Muscle layer of colon (tissue), 2 donors: ENCODE measurements at regions not wholly inside any gene's neighbourhood (a gene's known extent, or its start where the extent isn't known, plus 50 kb on each side); places are given as distances from the start of the nearest gene placed in this dataset.

Experiments
- H3K27ac ChIP-seq: one replicate; pipeline ENCODE4 v1.7.0; 2013; ENCODE audit warnings: low read depth, mild to moderate bottlenecking, low read length, moderate library complexity
- H3K27me3 ChIP-seq, 2 donors: one replicate each; pipeline ENCODE4 v1.7.0; 2013; ENCODE audit warnings: low read length in 2 of 2, mild to moderate bottlenecking in 2 of 2; ENCODE audit not compliant: insufficient read depth in 2 of 2, control insufficient read depth in 1 of 2
- H3K36me3 ChIP-seq: one replicate; pipeline ENCODE4 v1.7.0; 2013; ENCODE audit warnings: mild to moderate bottlenecking, low read length; ENCODE audit not compliant: insufficient read depth
- H3K4me1 ChIP-seq: one replicate; pipeline ENCODE4 v1.7.0; 2013; ENCODE audit warnings: mild to moderate bottlenecking, low read length; ENCODE audit not compliant: insufficient read depth
- H3K4me3 ChIP-seq, 2 donors: one replicate each; pipeline ENCODE4 v1.7.0; 2013; ENCODE audit warnings: low read length in 2 of 2, low read depth in 1 of 2, mild to moderate bottlenecking in 1 of 2, moderate library complexity in 1 of 2
- H3K9ac ChIP-seq: one replicate; pipeline ENCODE4 v1.7.0; 2013; ENCODE audit warnings: low read length
- H3K9me3 ChIP-seq: one replicate; pipeline ENCODE4 v1.7.0; 2013; ENCODE audit warnings: mild to moderate bottlenecking, low read length
- donor health status: abdominal sarcoma.
- donor health status: Adenocarcinoma of cecum.

DNA sequence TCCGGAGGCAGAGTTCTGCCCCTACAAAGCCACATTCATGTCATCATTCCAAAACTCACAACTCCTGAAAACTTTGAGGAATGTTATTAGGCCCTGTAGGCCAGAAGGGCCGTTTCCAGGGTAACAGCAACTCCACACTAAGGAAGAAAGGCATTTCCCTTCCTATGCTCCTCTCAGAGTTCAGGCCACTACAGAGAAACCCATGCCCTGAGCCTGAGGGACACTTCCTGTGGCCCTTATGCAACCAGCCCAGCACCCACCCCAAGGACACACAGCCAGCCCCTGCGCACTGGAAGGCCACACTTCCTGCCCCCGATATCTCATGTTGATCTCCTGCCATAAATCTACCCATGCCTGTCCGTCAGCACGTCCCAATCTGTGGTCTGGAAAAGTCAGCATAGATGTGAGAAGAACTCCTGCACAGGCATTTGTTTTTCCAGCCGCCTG, 289.3 kb downstream of the BCOR start:
- Histone ChIP-seq H3K9ac (no peak overlapping the region), H3K36me3 (no peaks in the 10 kb centered on the region), H3K27ac (no peak overlapping the region), H3K4me3 (no peak overlapping the region), H3K4me1 (no peaks in the 10 kb centered on the region), H3K9me3 (no peaks in the 10 kb centered on the region), H3K27me3 (peaks cover 0 to 6% of the 10 kb centered on the region in 2 donors)

DNA sequence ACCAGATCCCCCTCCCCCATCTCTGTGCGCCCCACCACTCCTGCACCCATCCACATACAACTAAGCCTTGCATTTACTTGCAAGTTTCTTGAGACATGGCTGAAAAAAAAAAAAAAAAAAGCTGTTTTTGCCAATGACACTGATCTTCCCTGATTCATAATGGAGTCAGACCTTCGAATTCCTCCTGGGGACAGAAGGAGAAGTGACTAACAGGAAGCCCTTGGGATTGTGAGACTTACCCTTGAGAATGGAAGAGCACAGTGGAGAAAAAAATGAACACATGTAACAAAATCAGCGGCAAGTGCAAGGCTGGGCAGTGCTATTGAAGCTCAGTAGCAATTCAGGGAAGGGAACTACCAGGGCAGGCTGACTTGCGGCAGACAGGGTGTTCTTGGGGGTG, 288.4 kb downstream of the BCOR start:
- no peak overlapping the region for H3K27ac ChIP-seq
- no peak overlapping the region for H3K9ac ChIP-seq
- H3K4me1 ChIP-seq, result no peaks in the 10 kb centered on the region
- H3K27me3 ChIP-seq, result no peaks in the 10 kb centered on the region
- H3K36me3 ChIP-seq, result no peaks in the 10 kb centered on the region
- H3K4me3 ChIP-seq, result no peak overlapping the region
- no peaks in the 10 kb centered on the region for H3K9me3 ChIP-seq

DNA sequence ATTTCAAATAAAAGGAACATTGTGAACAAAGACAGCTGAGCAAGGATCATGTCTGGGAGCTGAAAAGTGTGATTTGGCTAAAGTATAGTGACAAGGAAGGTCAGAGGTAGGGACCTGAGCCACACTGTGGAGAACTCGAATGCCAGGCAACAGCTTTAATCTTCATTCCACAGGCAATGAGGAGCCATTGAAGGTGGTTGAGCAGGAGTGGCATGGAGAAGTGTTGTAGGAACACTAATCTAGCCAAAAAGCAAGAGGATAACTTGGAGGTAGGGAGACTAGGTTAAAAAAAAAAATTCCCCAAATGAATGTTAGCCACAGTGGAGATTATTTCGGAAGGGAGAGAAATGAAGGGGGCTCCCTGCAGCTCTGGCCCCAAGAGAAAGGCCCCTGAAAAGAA, 286.9 kb downstream of the BCOR start:
- no peaks in the 10 kb centered on the region for H3K27me3 ChIP-seq
- H3K4me1 ChIP-seq, result no peaks in the 10 kb centered on the region
- H3K27ac ChIP-seq, result no peak overlapping the region
- no peak overlapping the region for H3K9ac ChIP-seq
- no peak overlapping the region for H3K4me3 ChIP-seq
- H3K36me3 ChIP-seq, result no peaks in the 10 kb centered on the region
- H3K9me3 ChIP-seq, result no peaks in the 10 kb centered on the region

GRCh38 chrX:39811376-39811775, 286.4 kb downstream of the BCOR start:
- no peak overlapping the region for H3K27ac ChIP-seq
- no peaks in the 10 kb centered on the region for H3K4me1 ChIP-seq
- H3K4me3 ChIP-seq, result no peak overlapping the region
- H3K9me3 ChIP-seq, result no peaks in the 10 kb centered on the region
- no peaks in the 10 kb centered on the region for H3K27me3 ChIP-seq
- no peaks in the 10 kb centered on the region for H3K36me3 ChIP-seq
- H3K9ac ChIP-seq, result no peak overlapping the region

- no peak overlapping the region for H3K27ac ChIP-seq
- H3K4me1 ChIP-seq, result no peaks in the 10 kb centered on the region
- H3K9me3 ChIP-seq, result no peaks in the 10 kb centered on the region
- H3K36me3 ChIP-seq, result no peaks in the 10 kb centered on the region
- H3K9ac ChIP-seq, result no peak overlapping the region
- H3K27me3 ChIP-seq, result peaks cover 0 to 7% of the 10 kb centered on the region in 2 donors
- H3K4me3 ChIP-seq, result no peak overlapping the region
Measured at GRCh38 chrX:39813631-39814277, 284.0 kb downstream of the BCOR start.

DNA sequence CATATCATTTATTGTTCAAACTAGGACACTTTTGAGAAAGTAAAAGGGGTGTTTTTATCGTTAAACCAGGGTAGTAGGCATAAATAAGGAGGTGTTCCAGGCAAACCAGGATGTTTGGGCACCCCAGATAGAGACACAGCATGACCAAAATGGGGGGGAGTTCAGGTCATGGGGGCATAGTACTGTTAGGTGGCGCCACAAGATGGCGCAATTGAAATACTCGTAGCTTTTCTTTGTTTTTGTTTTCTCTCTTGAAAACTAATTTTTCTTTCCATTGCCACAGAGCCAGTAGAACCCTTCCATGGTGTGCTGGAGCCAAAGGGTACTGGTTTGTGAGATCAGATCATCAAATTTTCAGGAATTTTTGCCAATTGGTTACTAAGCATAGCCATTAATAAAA, 283.4 kb downstream of the BCOR start:
- Histone ChIP-seq H3K27me3 (peaks cover 0 to 8% of the 10 kb centered on the region in 2 donors), H3K4me1 (no peaks in the 10 kb centered on the region), H3K9me3 (no peaks in the 10 kb centered on the region), H3K27ac (no peak overlapping the region), H3K36me3 (no peaks in the 10 kb centered on the region), H3K9ac (no peak overlapping the region), H3K4me3 (no peak overlapping the region)

DNA sequence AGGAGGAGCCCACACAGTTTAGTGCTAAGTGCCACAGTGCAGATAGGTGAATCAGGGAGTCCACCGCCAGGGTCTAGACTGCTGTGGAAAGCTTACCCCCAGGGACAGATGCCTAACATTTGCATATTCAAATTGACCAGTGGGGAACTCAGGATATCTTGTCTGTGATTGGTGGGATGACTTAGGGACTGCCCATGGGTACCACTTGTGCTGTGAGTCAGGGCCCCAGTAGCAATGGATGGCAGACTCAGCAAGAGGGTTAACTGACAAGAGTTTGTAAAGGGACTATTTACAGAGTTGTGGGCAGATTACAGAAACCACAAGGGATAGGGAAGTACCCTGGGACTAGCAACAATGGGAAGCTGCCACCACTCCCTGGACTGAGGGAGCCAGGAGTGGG, 282.1 kb downstream of the BCOR start:
- H3K4me1 ChIP-seq, result no peaks in the 10 kb centered on the region
- H3K4me3 ChIP-seq, result no peak overlapping the region
- H3K9ac ChIP-seq, result no peak overlapping the region
- H3K27me3 ChIP-seq, result peaks cover 0 to 18% of the 10 kb centered on the region in 2 donors
- no peak overlapping the region for H3K27ac ChIP-seq
- no peaks in the 10 kb centered on the region for H3K36me3 ChIP-seq
- H3K9me3 ChIP-seq, result no peaks in the 10 kb centered on the region

- Histone ChIP-seq H3K36me3 (no peaks in the 10 kb centered on the region), H3K4me3 (no peak overlapping the region), H3K27me3 (peaks cover 0 to 25% of the 10 kb centered on the region in 2 donors), H3K27ac (no peak overlapping the region), H3K4me1 (no peaks in the 10 kb centered on the region), H3K9ac (no peak overlapping the region), H3K9me3 (no peaks in the 10 kb centered on the region)
Measured at GRCh38 chrX:39816871-39817731, 280.7 kb downstream of the BCOR start.

DNA sequence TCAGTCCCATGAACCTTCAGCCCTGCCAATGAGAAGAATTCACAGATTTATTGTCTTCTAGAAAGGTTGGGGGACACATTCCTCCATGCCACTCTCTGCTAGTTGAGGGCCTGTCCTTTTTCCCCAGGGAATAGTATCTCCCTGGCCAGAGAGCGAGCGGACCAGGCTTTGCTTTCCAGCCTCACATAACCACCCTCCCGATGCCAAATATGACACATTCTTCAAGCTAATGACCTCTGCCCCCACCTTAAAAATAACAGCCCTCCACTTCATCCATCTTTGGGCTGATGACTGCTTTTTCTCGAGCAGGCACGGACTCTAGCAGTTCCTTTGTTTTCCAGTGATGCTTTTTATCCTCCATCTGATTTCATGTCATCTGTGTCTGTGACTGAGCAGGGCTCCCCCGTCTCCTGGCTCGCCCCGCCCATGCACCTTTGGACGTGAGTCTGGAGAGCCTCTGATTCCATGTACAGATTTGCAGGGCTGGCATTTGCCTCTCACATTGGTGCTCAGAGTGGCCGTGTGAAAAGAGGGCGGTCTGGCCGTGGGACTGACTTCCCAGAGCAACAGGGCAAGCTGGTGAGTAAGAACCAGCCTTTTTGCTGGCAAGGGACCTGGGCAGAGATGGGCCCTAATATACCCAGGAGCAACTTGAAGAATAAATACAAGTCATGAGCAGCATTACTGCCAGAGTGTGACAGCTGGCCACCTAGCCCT, 279.8 kb downstream of the BCOR start:
- Histone ChIP-seq H3K27ac (no peak overlapping the region), H3K27me3 (peaks cover 0 to 28% of the 10 kb centered on the region in 2 donors), H3K9me3 (no peaks in the 10 kb centered on the region)

GRCh38 chrX:39818750-39819149, 279.0 kb downstream of the BCOR start:
- H3K36me3 ChIP-seq, result no peaks in the 10 kb centered on the region
- H3K27ac ChIP-seq, result no peak overlapping the region
- no peak overlapping the region for H3K4me3 ChIP-seq
- H3K9ac ChIP-seq, result no peak overlapping the region
- no peaks in the 10 kb centered on the region for H3K9me3 ChIP-seq
- H3K4me1 ChIP-seq, result no peaks in the 10 kb centered on the region
- peaks cover under 1 to 28% of the 10 kb centered on the region in 2 donors for H3K27me3 ChIP-seq

More for the DNA sequence above, 279.8 kb downstream of the BCOR start:
- Histone ChIP-seq H3K9ac (no peak overlapping the region), H3K4me3 (no peak overlapping the region), H3K4me1 (no peaks in the 10 kb centered on the region), H3K36me3 (no peaks in the 10 kb centered on the region)
